Fibroblast of peridontal ligament (primary cell): ENCODE measurements at regions not wholly inside any gene's neighbourhood (a gene's known extent, or its start where the extent isn't known, plus 50 kb on each side); places are given as distances from the start of the nearest gene placed in this dataset.

ENCODE experiments used
- DNase-seq: peaks from one replicate; pipeline ENCODE4 v3.0.0-alpha.2; 2010; ENCODE audit errors: extremely low read depth

DNA sequence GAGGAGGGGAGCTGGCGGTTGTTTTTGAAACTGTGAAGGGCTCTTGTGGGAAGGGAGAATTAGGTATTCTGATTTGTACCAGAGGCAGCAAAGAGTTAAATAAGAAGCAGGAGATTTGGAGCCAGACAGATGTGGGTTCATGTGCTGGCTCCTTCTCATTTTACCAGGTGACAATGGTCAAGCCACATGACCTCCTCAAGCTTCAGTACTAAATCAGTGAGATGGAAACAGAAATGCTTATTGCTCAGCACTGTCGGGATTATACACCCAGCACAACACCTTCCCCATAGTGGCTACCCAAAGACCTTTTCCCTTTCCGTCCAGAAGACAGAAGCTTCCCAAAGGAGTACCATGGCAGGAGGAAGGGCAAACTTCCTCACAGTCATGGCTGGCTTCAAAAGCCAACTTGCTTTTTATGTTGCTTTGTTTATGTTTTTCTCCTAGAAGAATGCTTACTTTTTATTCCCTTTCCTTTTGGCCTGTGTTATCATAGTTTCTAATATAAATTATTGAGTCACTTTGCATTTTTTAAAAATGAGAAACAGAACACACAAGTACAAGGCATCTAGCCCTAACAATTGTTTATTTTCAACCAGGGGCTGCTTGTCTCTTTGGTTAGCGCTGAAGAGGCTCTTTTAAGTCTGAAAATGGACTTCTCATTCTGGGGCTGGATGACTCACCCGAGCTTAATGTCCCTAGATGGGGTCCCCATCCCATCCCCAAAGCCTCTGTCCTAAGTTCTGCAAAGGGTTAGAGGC is 181.5 kb upstream of the ZBED5 start:
- DNase-seq: no peak

DNA sequence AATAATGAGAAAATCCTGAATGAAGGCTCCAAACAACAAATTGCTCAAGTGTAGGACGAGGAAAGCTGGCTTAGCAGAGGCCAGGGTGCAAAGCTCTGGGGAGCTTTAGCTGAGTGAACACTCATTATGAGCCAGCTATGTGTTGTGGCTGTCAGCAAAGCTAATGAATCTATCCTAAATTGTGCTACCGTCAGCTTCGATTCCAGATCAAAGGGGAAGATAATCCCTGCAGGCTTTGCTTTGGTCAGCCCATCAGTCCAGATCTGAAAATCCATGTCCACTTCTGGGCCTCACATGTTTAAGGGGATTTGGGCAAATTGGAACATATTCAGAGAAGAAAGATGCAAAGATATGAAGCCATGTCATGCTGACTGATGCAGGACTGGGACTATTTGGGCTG is 180.9 kb upstream of the ZBED5 start:
- no peak for DNase-seq

DNA sequence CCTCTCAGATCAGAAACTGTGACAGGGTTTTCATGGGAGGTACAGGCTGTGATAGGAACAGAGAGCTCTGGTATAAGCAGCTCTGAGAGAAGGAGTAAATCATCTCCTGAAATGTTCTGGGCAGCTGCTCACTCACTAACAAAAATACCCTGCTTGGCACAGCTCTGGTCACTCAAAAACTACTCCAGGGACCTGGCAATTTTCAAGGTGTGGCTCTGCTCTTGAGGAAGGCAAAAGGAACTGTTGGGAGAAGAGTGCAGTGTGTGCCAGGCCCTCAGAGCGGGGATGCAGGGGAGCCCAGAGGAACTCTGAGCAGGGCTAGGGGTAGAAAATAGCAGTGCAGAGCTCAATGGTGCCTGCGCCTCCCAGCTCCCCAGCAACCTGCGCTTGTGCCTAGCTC is 180.5 kb upstream of the ZBED5 start:
- DNase-seq: no peak

DNA sequence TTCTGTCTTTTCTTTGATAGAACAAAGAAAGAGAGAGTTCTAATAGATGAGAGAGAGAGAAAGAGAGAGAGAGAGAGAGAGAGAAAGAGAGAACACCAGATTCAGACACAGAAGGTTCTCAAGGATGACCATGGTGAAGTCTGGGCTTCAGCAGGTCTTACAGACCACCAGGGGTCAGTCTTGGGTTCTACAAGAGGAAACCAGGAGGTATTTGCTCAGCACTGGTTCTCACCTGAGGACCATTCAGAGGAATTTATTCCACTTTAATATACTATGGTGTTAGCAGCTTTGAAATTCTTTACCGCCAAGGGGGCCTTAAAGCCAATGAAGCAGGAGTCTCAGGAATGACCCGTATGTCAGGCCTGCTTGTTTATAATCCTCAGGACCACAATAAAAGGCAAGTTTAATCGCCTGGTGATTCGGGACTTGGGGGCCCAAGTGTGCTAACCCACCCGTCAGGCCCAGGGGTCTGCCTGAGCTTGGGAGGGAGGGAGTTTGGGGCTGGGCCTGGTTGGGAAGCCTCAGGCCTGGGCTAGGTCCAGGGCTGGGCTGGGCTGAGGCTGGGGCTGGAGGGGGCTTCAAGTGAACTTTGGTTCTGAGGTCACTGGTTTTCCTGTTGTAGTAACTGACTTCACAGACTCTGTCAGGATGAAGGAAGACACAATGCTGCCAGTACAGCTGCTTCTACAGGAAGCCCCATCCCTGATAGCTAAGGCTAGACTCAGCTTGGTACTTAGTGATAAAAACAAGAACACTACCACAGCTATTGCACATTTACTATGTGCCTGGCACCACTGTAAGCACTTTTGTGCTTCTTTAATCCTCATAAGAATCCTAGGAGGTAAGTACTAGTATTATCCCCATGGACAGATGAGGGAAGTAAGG is 179.2 kb upstream of the ZBED5 start:
- peak; percentile 49 for DNase-seq

DNA sequence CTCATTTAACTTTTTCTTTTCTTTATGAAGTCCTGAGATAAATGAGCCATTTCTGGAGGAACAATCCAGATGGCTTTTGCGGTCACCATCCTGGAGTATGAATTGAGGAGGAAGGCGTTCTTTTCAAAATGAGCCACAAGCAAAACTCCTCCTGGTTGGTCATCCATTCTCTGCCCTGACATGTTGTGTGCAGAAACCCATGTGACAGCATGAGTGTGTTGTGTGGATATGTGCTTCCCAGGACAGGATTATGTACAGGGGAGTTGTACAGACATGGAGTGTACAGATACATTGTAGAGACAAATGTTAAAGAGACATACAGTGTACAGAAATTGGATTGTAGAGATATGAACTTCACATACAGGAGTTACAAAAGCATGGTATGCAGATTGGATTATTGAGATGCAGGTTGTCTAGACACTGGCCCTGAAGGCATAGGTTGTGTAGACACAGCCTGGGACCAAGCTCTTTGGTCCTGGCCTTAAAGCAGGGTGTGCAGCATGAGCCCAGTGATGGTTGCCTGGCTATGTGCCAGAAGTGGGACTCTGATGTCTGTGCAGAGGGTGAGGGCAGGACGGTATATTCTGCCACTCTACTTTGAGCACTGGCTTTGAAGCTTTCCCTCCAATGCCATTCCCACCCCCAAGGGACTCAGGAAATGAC is 178.5 kb upstream of the ZBED5 start:
- DNase-seq: no peak

DNA sequence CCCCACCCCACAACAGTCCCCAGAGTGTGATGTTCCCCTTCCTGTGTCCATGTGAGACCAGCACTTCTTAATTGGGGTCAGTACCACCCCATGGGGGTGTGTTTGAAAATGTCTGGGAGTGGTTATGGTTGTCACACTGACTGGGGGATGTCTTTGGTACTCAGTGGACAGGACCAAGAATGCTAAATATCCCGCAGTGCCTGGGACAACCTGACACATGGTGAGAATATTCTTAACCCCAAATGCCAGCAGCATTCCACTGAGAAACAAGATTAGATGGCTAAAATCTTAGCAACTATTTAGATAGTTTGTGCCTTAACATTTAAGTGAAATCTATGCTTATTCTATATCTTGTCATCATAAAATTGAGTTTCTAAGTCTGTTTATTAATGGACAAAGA is 177.5 kb upstream of the ZBED5 start:
- no peak for DNase-seq

DNA sequence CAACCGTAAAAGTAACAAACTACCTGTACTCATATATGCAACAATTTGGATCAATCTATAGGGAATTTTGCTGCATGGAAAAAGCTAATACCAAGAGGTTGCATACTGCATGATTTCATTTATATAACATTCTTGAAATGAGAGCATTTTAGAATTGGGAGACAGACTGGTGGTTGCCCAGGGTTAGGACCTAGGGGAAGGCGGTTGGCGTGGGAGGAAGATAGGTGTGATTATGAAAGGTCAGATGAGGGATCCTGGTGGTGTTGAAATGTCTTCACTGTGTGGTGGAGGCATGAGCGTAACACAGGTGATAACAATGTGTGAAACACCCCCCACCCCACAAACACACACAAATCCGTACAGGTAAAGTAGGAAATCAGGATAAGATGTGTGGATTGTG is 176.6 kb upstream of the ZBED5 start:
- no peak for DNase-seq

DNA sequence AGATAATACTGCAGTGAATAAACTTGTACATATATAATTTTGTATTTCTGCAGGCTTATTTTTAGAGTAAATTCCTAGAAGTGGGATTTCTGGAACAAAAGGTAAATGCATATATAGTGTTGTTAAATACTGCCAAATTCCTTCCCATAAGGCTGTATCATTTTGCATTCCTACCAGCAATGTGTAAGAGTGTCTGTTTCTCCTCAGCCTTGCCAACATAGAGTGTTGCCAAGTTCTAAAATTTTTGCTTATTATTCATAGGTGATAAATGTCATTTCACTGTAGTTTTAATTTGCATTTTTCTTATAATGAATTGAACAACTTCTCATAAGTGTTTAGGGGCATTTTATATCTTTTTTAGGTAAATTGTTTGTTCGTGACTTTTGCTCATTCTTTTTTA is 174.2 kb upstream of the ZBED5 start:
- no peak for DNase-seq

DNA sequence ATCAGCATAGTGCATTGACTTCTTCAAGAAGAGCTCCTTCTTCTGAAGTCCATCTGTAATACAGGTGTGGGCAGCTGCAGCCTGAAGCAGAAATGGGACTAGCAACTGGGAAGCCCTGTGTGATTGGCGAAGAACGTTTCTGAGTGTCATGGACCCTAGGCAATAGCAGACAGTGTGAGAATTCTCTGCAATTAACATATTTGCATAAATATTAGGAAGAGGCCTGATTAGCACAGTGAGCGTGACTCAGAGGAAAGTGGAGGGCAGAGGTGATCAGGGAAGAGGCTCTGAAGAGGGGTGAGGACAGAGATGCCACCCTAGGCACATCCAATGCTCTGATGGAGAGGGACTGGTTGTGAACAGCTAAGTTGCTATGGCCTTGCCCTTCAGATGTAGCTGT is 171.2 kb upstream of the ZBED5 start:
- no peak for DNase-seq

DNA sequence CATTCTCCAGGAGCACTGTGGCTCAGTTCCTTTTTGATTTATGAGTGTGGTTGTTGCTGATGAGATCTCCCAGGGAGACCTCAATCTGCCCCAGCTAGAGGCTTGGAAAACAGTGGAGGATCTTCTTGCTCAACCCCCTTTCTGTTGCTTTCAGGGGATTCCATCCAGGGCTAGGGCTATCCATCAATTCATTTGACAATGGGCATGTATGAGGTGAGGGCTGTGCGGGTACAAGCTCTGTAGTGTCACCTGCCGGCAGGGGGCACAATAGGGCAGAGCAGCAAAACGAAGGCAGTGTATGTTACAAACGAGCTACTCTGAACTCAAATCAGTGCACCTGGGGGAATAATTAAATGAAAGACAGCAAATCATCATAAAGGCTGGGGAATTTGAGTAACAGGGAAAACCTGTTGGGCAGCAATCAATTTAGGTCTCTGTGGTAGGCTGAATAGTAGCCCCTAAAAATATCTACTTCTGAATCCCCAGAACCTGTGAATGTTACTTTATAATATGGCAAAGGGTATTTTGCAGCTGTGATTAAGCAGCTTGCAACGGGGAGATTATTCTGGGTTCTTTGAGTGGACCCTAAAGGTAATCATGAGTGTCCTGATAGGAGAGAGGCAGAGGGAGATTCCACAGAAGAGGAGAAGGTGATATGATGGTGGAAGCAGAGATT is 170.3 kb upstream of the ZBED5 start:
- peak; percentile 37 for DNase-seq

DNA sequence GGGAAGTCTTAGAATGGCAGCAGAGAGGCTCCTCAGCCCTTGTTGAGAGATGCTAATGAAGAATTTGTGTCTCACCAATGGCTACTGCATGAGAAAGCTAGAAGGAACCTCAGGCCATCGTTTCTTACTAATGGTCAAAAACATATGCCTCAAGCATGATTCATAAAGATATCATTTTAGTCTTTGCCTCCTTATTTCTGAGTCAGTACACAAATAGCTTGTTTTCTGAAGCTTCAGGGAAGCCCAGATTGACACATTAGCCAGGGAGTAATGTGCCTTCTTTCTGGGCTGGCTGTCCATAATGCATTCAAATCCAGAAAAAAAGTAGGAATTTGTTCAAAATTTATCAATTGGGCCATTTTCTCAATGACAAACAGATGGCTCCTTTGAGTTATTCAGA is 169.4 kb upstream of the ZBED5 start:
- DNase-seq: peak; percentile 62

DNA sequence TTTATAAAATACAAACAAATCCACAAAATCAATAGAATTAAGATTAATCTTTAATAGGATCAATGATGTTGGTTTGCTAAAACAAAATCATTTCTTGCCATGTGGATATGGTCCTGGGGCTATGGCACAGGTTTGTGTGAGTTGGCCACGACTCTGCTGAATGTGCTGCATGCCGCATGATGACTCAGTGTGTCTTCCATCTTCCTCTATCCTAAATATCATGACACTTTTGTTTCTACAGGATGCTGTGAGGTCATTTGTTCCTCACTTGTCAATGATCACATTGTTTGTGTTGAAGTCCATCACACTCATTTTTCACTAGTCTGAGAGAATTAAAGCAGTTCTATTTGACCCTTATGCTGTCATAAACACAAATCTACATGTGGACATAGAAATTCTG is 167.2 kb upstream of the ZBED5 start:
- DNase-seq: no peak

DNA sequence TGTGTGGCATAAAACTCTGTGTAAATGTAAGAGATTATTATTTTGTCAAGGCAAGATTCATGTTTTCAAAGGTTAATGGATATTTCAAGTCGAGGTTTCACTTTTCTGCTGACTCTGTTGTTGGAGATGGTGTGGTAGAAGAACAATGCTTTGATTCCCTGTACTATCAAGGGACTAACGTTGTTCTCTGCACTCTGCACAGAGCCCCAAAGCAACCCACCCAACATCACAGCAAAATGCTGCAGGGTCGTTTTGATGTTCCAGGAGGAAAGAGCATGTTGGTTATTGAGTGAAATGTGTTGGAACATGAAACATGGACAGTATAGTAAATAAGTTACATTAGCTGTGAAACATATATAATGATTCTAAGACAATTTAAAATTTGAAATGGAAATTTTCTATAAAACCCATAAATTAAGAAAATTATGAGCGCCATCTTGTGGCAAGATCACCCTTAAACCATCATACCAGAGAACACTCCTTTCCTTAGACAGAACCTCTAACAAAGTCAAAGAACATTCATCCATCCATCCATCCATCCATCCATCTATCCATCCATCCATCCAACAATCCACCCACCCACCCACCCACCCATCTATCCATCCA is 164.4 kb upstream of the ZBED5 start:
- DNase-seq: peak; percentile 62

DNA sequence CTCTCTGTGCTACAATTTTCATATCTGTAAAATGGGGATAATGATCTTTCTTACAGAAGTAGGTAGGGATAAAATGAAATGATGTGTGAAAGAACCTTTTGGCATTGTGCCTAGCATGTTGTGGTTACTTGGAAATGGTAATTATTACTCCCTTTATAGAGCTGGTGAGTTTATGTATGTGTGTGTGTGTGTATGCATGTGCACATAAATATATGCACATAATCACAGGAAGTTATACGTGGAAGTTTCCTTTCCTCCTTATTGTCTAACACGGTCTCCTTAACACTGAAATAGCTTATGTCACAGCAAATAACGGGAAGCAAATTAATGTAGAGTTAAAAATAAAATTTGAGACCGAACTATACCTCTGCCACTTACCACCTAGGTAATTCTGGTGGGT is 163.7 kb upstream of the ZBED5 start:
- DNase-seq: no peak

DNA sequence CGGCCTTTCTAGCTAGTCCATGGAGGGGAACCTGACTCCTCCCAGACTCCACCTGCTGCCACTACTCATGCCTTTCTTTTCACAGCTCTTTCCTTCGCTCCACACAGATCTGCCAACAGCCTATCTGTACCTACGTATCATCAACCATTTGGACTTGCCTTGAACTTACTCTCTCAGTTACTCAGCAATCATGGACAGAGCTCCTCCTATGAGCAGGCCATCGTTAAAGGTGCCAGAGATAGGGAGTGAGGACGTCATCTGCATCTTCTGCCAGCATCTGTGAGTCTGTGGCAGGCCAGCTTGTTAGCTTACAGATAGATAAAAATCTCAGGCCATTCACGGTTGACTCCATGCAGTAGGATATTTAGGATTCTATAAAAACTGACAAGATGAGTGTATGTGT is 162.9 kb upstream of the ZBED5 start:
- DNase-seq: no peak

DNA sequence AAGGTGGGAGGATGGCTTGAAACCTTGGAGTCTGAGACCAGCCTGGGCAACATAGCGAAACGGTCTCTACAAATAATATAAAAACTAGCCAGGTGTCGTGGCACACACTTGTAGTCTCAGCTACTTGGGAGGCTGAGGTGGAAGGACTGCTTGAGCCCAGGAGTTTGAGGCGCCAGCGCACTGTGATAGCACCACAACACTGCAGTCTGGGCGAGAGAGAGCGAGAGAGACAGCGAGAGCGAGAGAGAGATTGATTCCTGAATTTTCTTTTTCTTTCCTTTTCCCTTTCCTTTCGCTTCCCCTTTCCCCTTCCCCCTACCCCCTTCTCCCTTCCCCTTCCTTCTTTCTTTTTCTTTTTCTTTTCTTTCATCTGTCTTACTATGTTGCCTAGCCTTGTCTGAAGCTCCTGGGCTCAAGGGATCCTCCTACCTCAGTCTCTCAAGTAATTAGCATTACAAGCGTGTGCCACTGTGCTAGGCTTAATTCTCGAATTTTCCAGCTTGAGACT is 162.4 kb upstream of the ZBED5 start:
- no peak for DNase-seq

DNA sequence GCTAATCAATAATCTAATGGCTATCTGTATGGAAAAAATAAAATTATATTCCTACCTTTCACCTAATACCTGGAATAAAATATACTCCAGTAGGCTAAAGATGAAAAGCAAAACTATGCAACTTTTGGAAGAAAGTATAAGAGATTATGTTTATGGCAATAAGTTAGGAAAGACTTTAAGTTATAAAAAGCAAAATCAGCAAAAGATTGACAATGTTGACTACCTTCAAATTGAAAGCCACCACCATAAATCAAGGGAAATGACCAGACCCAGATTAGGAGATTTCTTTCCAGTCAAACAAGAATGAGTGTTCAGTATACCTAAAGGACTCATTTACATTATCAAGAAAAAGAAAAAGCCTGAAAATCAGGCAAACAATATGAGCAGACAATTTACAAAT is 159.1 kb upstream of the ZBED5 start:
- DNase-seq: no peak

DNA sequence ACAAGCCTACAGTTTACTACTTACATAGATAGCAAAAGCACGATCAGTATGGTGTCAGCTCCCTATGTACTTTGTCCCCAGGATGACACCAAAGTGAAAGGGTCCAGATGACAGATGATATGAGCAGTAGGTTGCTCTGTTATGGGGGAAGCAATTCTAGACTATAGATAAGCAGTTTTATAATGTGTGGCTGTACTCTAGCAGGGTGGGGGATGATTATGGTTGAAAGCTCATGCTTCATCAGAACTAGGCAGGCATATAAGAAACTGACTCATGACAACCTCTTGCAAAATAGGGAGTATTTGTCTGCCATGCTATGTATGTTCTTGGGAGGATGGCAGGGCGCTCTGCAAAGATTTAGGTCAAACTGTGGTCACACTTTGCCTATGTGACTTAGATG is 158.2 kb upstream of the ZBED5 start:
- no peak for DNase-seq

DNA sequence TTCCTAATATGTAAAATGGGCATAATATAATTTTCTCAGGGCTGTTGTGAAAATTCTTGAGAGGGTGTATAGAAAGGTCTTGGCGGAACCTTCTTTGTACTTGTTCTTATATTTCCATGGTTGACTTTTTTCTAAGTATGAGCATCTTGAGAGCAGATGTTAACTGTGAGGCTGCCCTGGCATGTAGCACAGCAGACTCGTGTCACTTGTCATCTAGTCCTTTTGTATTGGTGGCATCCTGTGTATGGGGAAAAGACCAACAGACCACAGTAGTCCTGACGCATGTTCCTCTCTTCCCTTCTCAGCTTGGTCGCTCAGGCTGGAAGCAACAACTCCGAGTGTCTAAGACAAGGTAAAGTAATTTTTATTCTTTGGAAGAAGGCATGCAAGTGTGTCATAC is 153.8 kb upstream of the ZBED5 start:
- DNase-seq: no peak

DNA sequence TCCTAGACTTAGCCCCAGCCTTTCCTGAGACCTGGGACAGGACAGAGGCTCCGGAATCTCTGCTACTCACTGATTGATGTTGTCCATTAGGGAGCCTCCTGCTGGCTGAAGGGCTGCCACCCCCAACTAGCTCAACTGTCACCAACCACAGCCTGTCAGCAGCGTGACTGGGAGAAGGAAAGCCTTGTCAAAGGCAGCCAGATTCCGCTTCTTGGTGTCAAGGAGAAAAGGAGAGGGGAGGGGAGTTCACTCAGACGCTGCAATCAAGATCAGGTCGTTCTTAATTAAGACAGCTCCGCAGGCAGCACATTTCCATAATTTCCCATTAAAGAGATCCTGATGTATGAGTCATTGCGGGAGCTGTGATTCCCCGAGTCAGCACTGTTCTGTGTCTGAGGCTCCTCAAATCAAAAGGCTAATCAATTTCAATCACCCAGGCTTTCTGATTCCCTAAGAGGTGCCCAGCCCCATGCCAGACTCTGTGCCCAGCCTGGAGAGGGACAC is 152.8 kb upstream of the ZBED5 start:
- DNase-seq: peak; percentile 8

DNA sequence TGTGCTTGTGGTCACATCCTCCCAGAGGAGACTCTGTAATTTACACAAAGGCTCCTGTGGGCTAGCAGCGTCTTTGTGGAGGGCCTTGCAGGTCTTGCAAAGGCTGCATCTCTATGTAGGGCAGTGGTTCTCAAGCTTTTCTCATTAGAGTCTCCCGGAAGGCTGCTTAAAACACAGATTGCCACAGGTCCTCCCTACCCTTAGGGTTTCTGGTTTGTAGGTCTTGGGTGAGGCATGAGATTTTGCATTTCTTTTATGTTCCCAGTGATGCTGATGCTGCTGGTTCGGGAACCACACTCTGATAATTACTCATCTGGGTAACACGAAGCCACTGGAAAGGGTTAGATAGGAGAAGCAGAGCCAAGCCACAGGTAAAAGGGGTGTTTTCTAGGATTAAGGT is 151.3 kb upstream of the ZBED5 start:
- no peak for DNase-seq
